Fibroblast of pulmonary artery (primary cell): ENCODE measurements at regions not wholly inside any gene's neighbourhood (a gene's known extent, or its start where the extent isn't known, plus 50 kb on each side); places are given as distances from the start of the nearest gene placed in this dataset.

Source experiments
- DNase-seq: peaks from one replicate; pipeline ENCODE4 v3.0.0-alpha.2; 2010; ENCODE audit warnings: low read depth
- H3K4me3 ChIP-seq: replicated peaks from 2 replicates; pipeline ENCODE4 v1.5.1; 2011; ENCODE audit warnings: low read depth, mild to moderate bottlenecking, control low read depth, low read length, moderate library complexity
- CTCF ChIP-seq: IDR thresholded peaks from 2 replicates; pipeline ENCODE4 v1.5.1; 2011; ENCODE audit warnings: mild to moderate bottlenecking, control low read depth, low read length, inconsistent platforms; ENCODE audit errors: missing control alignments

- TF ChIP-seq CTCF, result no peak
- no peak overlapping the region for H3K4me3 ChIP-seq
- DNase-seq, result no peak
Observed at GRCh38 chr2:147554521-147555107, 290.2 kb upstream of the ACVR2A start.

- H3K4me3 ChIP-seq, result no peak overlapping the region
- DNase-seq, result no peak
- TF ChIP-seq CTCF, result no peak
Observed at GRCh38 chr2:147553775-147554271, 291.0 kb upstream of the ACVR2A start.

DNA sequence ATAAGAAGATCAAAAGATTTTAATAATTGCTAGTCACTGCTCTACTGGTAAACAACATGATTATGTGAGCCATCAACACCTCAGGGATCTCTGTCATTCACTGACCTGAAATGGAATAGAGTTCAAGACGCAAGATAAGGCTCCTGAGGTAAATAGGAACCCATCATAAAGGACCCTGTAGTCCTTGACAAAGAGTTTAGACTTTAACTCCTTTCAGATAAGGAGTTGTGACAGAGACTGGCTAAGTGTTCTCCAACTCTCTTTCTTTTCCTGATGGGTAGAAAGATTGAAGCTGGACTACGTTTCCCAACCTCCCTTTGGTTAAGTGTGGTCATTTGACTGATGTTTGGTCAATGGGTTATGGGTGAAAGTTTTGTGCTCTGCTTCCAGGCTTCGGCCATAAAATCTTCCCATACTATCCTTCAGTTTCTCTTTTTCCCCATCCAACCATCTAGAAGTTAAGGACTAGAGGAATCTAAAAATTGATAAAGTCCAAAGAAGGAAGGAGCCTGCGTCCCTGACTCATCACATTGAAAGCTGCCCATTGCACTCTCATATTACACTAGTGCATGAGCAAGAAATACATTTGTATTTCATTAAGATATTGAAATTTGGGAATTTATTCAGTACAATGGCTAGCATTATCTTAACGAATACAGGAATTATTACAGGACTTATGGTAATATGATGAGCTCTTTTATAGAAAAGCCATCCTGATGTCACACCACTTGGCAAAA lies 293.7 kb upstream of the ACVR2A start:
- DNase-seq, result no peak
- TF ChIP-seq CTCF, result no peak
- H3K4me3 ChIP-seq, result no peak overlapping the region

DNA sequence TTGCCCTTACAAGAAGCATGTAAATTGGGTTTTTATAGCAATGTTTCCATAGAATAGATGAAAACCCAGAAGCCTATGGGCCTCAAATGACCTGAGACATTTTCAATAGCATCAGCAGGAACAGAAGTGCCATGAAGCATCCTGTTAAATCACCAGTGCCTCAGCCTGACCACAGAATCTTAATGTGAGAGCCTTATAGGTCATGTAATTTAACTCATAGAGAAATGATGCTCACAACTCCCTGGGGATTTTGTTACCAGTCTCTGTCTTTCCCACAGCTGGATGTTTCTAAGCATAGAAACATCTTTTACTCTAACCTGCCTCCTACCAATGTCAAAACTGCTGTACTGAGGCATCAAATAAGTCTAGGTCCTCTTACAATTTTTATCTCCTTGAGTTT lies 295.8 kb upstream of the ACVR2A start:
- no peak overlapping the region for H3K4me3 ChIP-seq
- TF ChIP-seq CTCF, result no peak
- DNase-seq, result no peak

DNA sequence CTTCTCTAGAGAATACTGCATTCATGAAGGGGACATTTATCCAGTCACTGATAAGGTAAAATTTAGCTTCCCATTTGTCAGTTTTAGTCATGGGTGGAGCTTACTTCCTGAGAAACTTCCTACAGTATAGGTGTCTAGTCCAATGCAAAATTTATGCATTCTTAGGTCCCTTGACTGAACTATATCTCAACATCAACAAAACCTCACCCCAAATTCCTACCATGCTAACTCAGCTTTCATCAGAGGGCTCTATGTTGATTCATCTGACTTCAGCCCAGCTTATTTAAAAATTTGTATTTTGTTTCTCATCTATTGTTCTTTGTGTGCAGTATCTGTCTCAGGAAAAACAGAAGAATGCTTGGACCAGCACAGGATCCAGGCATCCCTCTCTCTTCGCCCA lies 296.4 kb upstream of the ACVR2A start:
- DNase-seq, result no peak
- no peak for TF ChIP-seq CTCF
- no peak overlapping the region for H3K4me3 ChIP-seq

GRCh38 chr2:147547440-147547839 lies 297.4 kb upstream of the ACVR2A start:
- no peak for DNase-seq
- no peak overlapping the region for H3K4me3 ChIP-seq
- no peak for TF ChIP-seq CTCF
